ENCODE measurements at regions not wholly inside any gene's neighbourhood (a gene's known extent, or its start where the extent isn't known, plus 50 kb on each side); places are given as distances from the start of the nearest gene placed in this dataset.
A peak's percentile ranks its signal among the peaks of the same experiment; 100 is the strongest.

- DNase-seq, result peak in 1 of 3 donors; percentile 5
- Histone ChIP-seq H3K27me3 (ENCODE audit: control insufficient read depth in 3 of 3, insufficient read depth in 3 of 3, low read length in 2 of 3) (peaks cover 0 to 6% (median 0%) of the 10 kb centered on the region in 3 donors), H3K27ac (ENCODE audit: low read depth in 1 of 2, low read length in 1 of 2) (no peak overlapping the region), H3K9me3 (ENCODE audit: control insufficient read depth in 4 of 4, insufficient read depth in 3 of 4, low read length in 3 of 4) (no peaks in the 10 kb centered on the region), H3K36me3 (ENCODE audit: control insufficient read depth in 4 of 4, insufficient read depth in 4 of 4, low read length in 4 of 4) (no peaks in the 10 kb centered on the region), H3K4me1 (ENCODE audit: control insufficient read depth in 5 of 5, insufficient read depth in 5 of 5, low read length in 5 of 5) (no peaks in the 10 kb centered on the region), H3K4me3 (no peak overlapping the region), H3K9ac (ENCODE audit: insufficient read depth in 1 of 2, low read length in 2 of 2) (no peak overlapping the region)
- WGBS, 2 donors, result 74 to 79% methylated on average over 12 of the region's 12 CpGs
- no peak for TF ChIP-seq CTCF (IDR thresholded peaks at IDR 0.05; ENCODE audit: control extremely low read depth, extremely low read depth)
- no peak for ATAC-seq (ENCODE audit: insufficient read depth, low FRiP score)
Measured at GRCh38 chr6:3946778-3947177, 97.6 kb downstream of the FAM50B start.

GRCh38 chr6:3948866-3949265 is 99.7 kb downstream of the FAM50B start:
- DNase-seq, result no peak
- Histone ChIP-seq H3K27me3 (ENCODE audit: control insufficient read depth in 3 of 3, insufficient read depth in 3 of 3, low read length in 2 of 3) (peaks cover 0 to 6% (median 4%) of the 10 kb centered on the region in 3 donors), H3K4me3 (no peak overlapping the region), H3K27ac (ENCODE audit: low read depth in 1 of 2, low read length in 1 of 2) (no peak overlapping the region), H3K9me3 (ENCODE audit: control insufficient read depth in 4 of 4, insufficient read depth in 3 of 4, low read length in 3 of 4) (no peaks in the 10 kb centered on the region), H3K9ac (ENCODE audit: insufficient read depth in 1 of 2, low read length in 2 of 2) (no peak overlapping the region), H3K4me1 (ENCODE audit: control insufficient read depth in 5 of 5, insufficient read depth in 5 of 5, low read length in 5 of 5) (no peaks in the 10 kb centered on the region), H3K36me3 (ENCODE audit: control insufficient read depth in 4 of 4, insufficient read depth in 4 of 4, low read length in 4 of 4) (no peaks in the 10 kb centered on the region)
- ATAC-seq (ENCODE audit: insufficient read depth, low FRiP score), result no peak
- TF ChIP-seq CTCF (IDR thresholded peaks at IDR 0.05; ENCODE audit: control extremely low read depth, extremely low read depth), result no peak
- WGBS, 2 donors, result 84 to 91% methylated on average over 4 of the region's 4 CpGs

GRCh38 chr6:3949521-3949920 is 100.3 kb downstream of the FAM50B start:
- no peak overlapping the region for H3K27ac ChIP-seq (ENCODE audit: low read depth in 1 of 2, low read length in 1 of 2)
- no peak for ATAC-seq (ENCODE audit: insufficient read depth, low FRiP score)
- no peak overlapping the region for H3K9ac ChIP-seq (ENCODE audit: insufficient read depth in 1 of 2, low read length in 2 of 2)
- no peak overlapping the region for H3K4me3 ChIP-seq
- H3K27me3 ChIP-seq (ENCODE audit: control insufficient read depth in 3 of 3, insufficient read depth in 3 of 3, low read length in 2 of 3), result peaks cover 0 to 6% (median 4%) of the 10 kb centered on the region in 3 donors
- TF ChIP-seq CTCF (IDR thresholded peaks at IDR 0.05; ENCODE audit: control extremely low read depth, extremely low read depth), result no peak
- no peaks in the 10 kb centered on the region for H3K36me3 ChIP-seq (ENCODE audit: control insufficient read depth in 4 of 4, insufficient read depth in 4 of 4, low read length in 4 of 4)
- H3K4me1 ChIP-seq (ENCODE audit: control insufficient read depth in 5 of 5, insufficient read depth in 5 of 5, low read length in 5 of 5), result no peaks in the 10 kb centered on the region
- no peaks in the 10 kb centered on the region for H3K9me3 ChIP-seq (ENCODE audit: control insufficient read depth in 4 of 4, insufficient read depth in 3 of 4, low read length in 3 of 4)
- 85 to 93% methylated on average over 6 of the region's 6 CpGs for WGBS, 2 donors
- no peak for DNase-seq

GRCh38 chr6:3956054-3956453 is 106.9 kb downstream of the FAM50B start:
- Histone ChIP-seq H3K4me1 (ENCODE audit: control insufficient read depth in 5 of 5, insufficient read depth in 5 of 5, low read length in 5 of 5) (no peaks in the 10 kb centered on the region), H3K27ac (ENCODE audit: low read depth in 1 of 2, low read length in 1 of 2) (no peak overlapping the region), H3K4me3 (no peak overlapping the region), H3K9me3 (ENCODE audit: control insufficient read depth in 4 of 4, insufficient read depth in 3 of 4, low read length in 3 of 4) (peaks cover 0 to 2% (median 0%) of the 10 kb centered on the region in 4 donors), H3K9ac (ENCODE audit: insufficient read depth in 1 of 2, low read length in 2 of 2) (no peak overlapping the region), H3K27me3 (ENCODE audit: control insufficient read depth in 3 of 3, insufficient read depth in 3 of 3, low read length in 2 of 3) (peaks cover 0 to 4% (median 0%) of the 10 kb centered on the region in 3 donors), H3K36me3 (ENCODE audit: control insufficient read depth in 4 of 4, insufficient read depth in 4 of 4, low read length in 4 of 4) (no peaks in the 10 kb centered on the region)
- DNase-seq, result peak in 1 of 3 donors; percentile 20
- ATAC-seq (ENCODE audit: insufficient read depth, low FRiP score), result no peak
- WGBS, 2 donors, result 97% methylated on average over 1 of the region's 1 CpG
- no peak for TF ChIP-seq CTCF (IDR thresholded peaks at IDR 0.05; ENCODE audit: control extremely low read depth, extremely low read depth)
